ENCODE measurements at regions not wholly inside any gene's neighbourhood (a gene's known extent, or its start where the extent isn't known, plus 50 kb on each side); places are given as distances from the start of the nearest gene placed in this dataset.

GRCh38 chr16:50972876-50973275 lies 178.2 kb downstream of the SALL1 start:
- no peak overlapping the region for H3K4me3 ChIP-seq (ENCODE audit: low read depth in 1 of 3, low read length in 3 of 3)
- DNase-seq = no peak
- H3K27ac ChIP-seq (ENCODE audit: low read depth in 1 of 3, low read length in 2 of 3) = no peak overlapping the region
- H3K9me3 ChIP-seq (ENCODE audit: control insufficient read depth in 2 of 2, insufficient read depth in 1 of 2, low read depth in 1 of 2, low read length in 1 of 2) = no peaks in the 10 kb centered on the region
- H3K4me1 ChIP-seq (ENCODE audit: control insufficient read depth in 3 of 3, insufficient read depth in 2 of 3, low read depth in 1 of 3, low read length in 2 of 3) = no peaks in the 10 kb centered on the region
- 69 to 75% (median 75%) methylated on average over 2 of the region's 2 CpGs for WGBS, 3 donors
- no peaks in the 10 kb centered on the region for H3K36me3 ChIP-seq (ENCODE audit: control insufficient read depth in 3 of 3, insufficient read depth in 2 of 3, low read depth in 1 of 3, low read length in 3 of 3)
- FAIRE-seq = no peak
- peaks cover 0 to 3% (median 0%) of the 10 kb centered on the region in 3 donors for H3K27me3 ChIP-seq (ENCODE audit: control insufficient read depth in 3 of 3, insufficient read depth in 3 of 3, low read length in 3 of 3)

GRCh38 chr16:50970281-50970680 lies 180.8 kb downstream of the SALL1 start:
- H3K4me1 ChIP-seq (ENCODE audit: control insufficient read depth in 3 of 3, insufficient read depth in 2 of 3, low read depth in 1 of 3, low read length in 2 of 3) = no peaks in the 10 kb centered on the region
- FAIRE-seq = no peak
- H3K36me3 ChIP-seq (ENCODE audit: control insufficient read depth in 3 of 3, insufficient read depth in 2 of 3, low read depth in 1 of 3, low read length in 3 of 3) = no peaks in the 10 kb centered on the region
- peaks cover 0 to 3% (median 0%) of the 10 kb centered on the region in 3 donors for H3K27me3 ChIP-seq (ENCODE audit: control insufficient read depth in 3 of 3, insufficient read depth in 3 of 3, low read length in 3 of 3)
- WGBS, 3 donors = 85 to 89% (median 87%) methylated on average over 3 of the region's 3 CpGs
- H3K27ac ChIP-seq (ENCODE audit: low read depth in 1 of 3, low read length in 2 of 3) = no peak overlapping the region
- no peaks in the 10 kb centered on the region for H3K9me3 ChIP-seq (ENCODE audit: control insufficient read depth in 2 of 2, insufficient read depth in 1 of 2, low read depth in 1 of 2, low read length in 1 of 2)
- no peak overlapping the region for H3K4me3 ChIP-seq (ENCODE audit: low read depth in 1 of 3, low read length in 3 of 3)
- no peak for DNase-seq

GRCh38 chr16:50967827-50968612 lies 183.1 kb downstream of the SALL1 start:
- no peak overlapping the region for H3K4me3 ChIP-seq (ENCODE audit: low read depth in 1 of 3, low read length in 3 of 3)
- no peaks in the 10 kb centered on the region for H3K27me3 ChIP-seq (ENCODE audit: control insufficient read depth in 3 of 3, insufficient read depth in 3 of 3, low read length in 3 of 3)
- 75 to 81% (median 75%) methylated on average over 3 of the region's 3 CpGs for WGBS, 3 donors
- H3K36me3 ChIP-seq (ENCODE audit: control insufficient read depth in 3 of 3, insufficient read depth in 2 of 3, low read depth in 1 of 3, low read length in 3 of 3) = no peaks in the 10 kb centered on the region
- no peak for FAIRE-seq
- no peaks in the 10 kb centered on the region for H3K9me3 ChIP-seq (ENCODE audit: control insufficient read depth in 2 of 2, insufficient read depth in 1 of 2, low read depth in 1 of 2, low read length in 1 of 2)
- DNase-seq = no peak
- H3K27ac ChIP-seq (ENCODE audit: low read depth in 1 of 3, low read length in 2 of 3) = no peak overlapping the region
- H3K4me1 ChIP-seq (ENCODE audit: control insufficient read depth in 3 of 3, insufficient read depth in 2 of 3, low read depth in 1 of 3, low read length in 2 of 3) = no peaks in the 10 kb centered on the region

GRCh38 chr16:50964491-50964890 lies 186.6 kb downstream of the SALL1 start:
- Histone ChIP-seq H3K27ac (ENCODE audit: low read depth in 1 of 3, low read length in 2 of 3) (no peak overlapping the region), H3K4me1 (ENCODE audit: control insufficient read depth in 3 of 3, insufficient read depth in 2 of 3, low read depth in 1 of 3, low read length in 2 of 3) (no peaks in the 10 kb centered on the region), H3K9me3 (ENCODE audit: control insufficient read depth in 2 of 2, insufficient read depth in 1 of 2, low read depth in 1 of 2, low read length in 1 of 2) (no peaks in the 10 kb centered on the region), H3K36me3 (ENCODE audit: control insufficient read depth in 3 of 3, insufficient read depth in 2 of 3, low read depth in 1 of 3, low read length in 3 of 3) (no peaks in the 10 kb centered on the region), H3K27me3 (ENCODE audit: control insufficient read depth in 3 of 3, insufficient read depth in 3 of 3, low read length in 3 of 3) (no peaks in the 10 kb centered on the region), H3K4me3 (ENCODE audit: low read depth in 1 of 3, low read length in 3 of 3) (no peak overlapping the region)
- DNase-seq = no peak
- 50 to 90% (median 80%) methylated on average over 1 of the region's 1 CpG for WGBS, 3 donors
- FAIRE-seq = no peak

GRCh38 chr16:50961952-50962351 lies 189.1 kb downstream of the SALL1 start:
- FAIRE-seq (no peak), DNase-seq (no peak)
- no peaks in the 10 kb centered on the region for H3K36me3 ChIP-seq (ENCODE audit: control insufficient read depth in 3 of 3, insufficient read depth in 2 of 3, low read depth in 1 of 3, low read length in 3 of 3)
- peaks cover 0 to 2% (median 0%) of the 10 kb centered on the region in 3 donors for H3K27me3 ChIP-seq (ENCODE audit: control insufficient read depth in 3 of 3, insufficient read depth in 3 of 3, low read length in 3 of 3)
- H3K4me3 ChIP-seq (ENCODE audit: low read depth in 1 of 3, low read length in 3 of 3) = no peak overlapping the region
- WGBS, 3 donors = 73 to 75% (median 75%) methylated on average over 7 of the region's 7 CpGs
- H3K9me3 ChIP-seq (ENCODE audit: control insufficient read depth in 2 of 2, insufficient read depth in 1 of 2, low read depth in 1 of 2, low read length in 1 of 2) = peaks cover 0 to under 1% of the 10 kb centered on the region in 2 donors
- no peak overlapping the region for H3K27ac ChIP-seq (ENCODE audit: low read depth in 1 of 3, low read length in 2 of 3)
- no peaks in the 10 kb centered on the region for H3K4me1 ChIP-seq (ENCODE audit: control insufficient read depth in 3 of 3, insufficient read depth in 2 of 3, low read depth in 1 of 3, low read length in 2 of 3)

GRCh38 chr16:50960517-50961202 lies 190.4 kb downstream of the SALL1 start:
- H3K27ac ChIP-seq (ENCODE audit: low read depth in 1 of 3, low read length in 2 of 3) = no peak overlapping the region
- FAIRE-seq (no peak), DNase-seq (no peak)
- H3K9me3 ChIP-seq (ENCODE audit: control insufficient read depth in 2 of 2, insufficient read depth in 1 of 2, low read depth in 1 of 2, low read length in 1 of 2) = peaks cover 0 to 5% of the 10 kb centered on the region in 2 donors
- H3K4me1 ChIP-seq (ENCODE audit: control insufficient read depth in 3 of 3, insufficient read depth in 2 of 3, low read depth in 1 of 3, low read length in 2 of 3) = no peaks in the 10 kb centered on the region
- H3K4me3 ChIP-seq (ENCODE audit: low read depth in 1 of 3, low read length in 3 of 3) = no peak overlapping the region
- peaks cover 0 to 2% (median 0%) of the 10 kb centered on the region in 3 donors for H3K27me3 ChIP-seq (ENCODE audit: control insufficient read depth in 3 of 3, insufficient read depth in 3 of 3, low read length in 3 of 3)
- H3K36me3 ChIP-seq (ENCODE audit: control insufficient read depth in 3 of 3, insufficient read depth in 2 of 3, low read depth in 1 of 3, low read length in 3 of 3) = no peaks in the 10 kb centered on the region
- 37 to 42% (median 38%) methylated on average over 2 of the region's 2 CpGs for WGBS, 3 donors

GRCh38 chr16:50957056-50957455 lies 194.0 kb downstream of the SALL1 start:
- H3K27ac ChIP-seq (ENCODE audit: low read depth in 1 of 3, low read length in 2 of 3) = no peak overlapping the region
- H3K4me1 ChIP-seq (ENCODE audit: control insufficient read depth in 3 of 3, insufficient read depth in 2 of 3, low read depth in 1 of 3, low read length in 2 of 3) = no peaks in the 10 kb centered on the region
- H3K36me3 ChIP-seq (ENCODE audit: control insufficient read depth in 3 of 3, insufficient read depth in 2 of 3, low read depth in 1 of 3, low read length in 3 of 3) = no peaks in the 10 kb centered on the region
- FAIRE-seq = no peak
- H3K4me3 ChIP-seq (ENCODE audit: low read depth in 1 of 3, low read length in 3 of 3) = no peak overlapping the region
- peaks cover 0 to 2% (median 0%) of the 10 kb centered on the region in 3 donors for H3K27me3 ChIP-seq (ENCODE audit: control insufficient read depth in 3 of 3, insufficient read depth in 3 of 3, low read length in 3 of 3)
- DNase-seq = peak in 1 of 2 donors; percentile 59
- 52 to 80% (median 72%) methylated on average over 4 of the region's 4 CpGs for WGBS, 3 donors
- peaks cover 0 to 5% of the 10 kb centered on the region in 2 donors for H3K9me3 ChIP-seq (ENCODE audit: control insufficient read depth in 2 of 2, insufficient read depth in 1 of 2, low read depth in 1 of 2, low read length in 1 of 2)

GRCh38 chr16:50956637-50957036 lies 194.4 kb downstream of the SALL1 start:
- Histone ChIP-seq H3K9me3 (ENCODE audit: control insufficient read depth in 2 of 2, insufficient read depth in 1 of 2, low read depth in 1 of 2, low read length in 1 of 2) (peaks cover 0 to 5% of the 10 kb centered on the region in 2 donors), H3K4me1 (ENCODE audit: control insufficient read depth in 3 of 3, insufficient read depth in 2 of 3, low read depth in 1 of 3, low read length in 2 of 3) (no peaks in the 10 kb centered on the region), H3K27me3 (ENCODE audit: control insufficient read depth in 3 of 3, insufficient read depth in 3 of 3, low read length in 3 of 3) (peaks cover 0 to 2% (median 0%) of the 10 kb centered on the region in 3 donors), H3K27ac (ENCODE audit: low read depth in 1 of 3, low read length in 2 of 3) (no peak overlapping the region), H3K36me3 (ENCODE audit: control insufficient read depth in 3 of 3, insufficient read depth in 2 of 3, low read depth in 1 of 3, low read length in 3 of 3) (no peaks in the 10 kb centered on the region), H3K4me3 (ENCODE audit: low read depth in 1 of 3, low read length in 3 of 3) (no peak overlapping the region)
- DNase-seq (no peak), FAIRE-seq (no peak)
- 42 to 54% (median 49%) methylated on average over 1 of the region's 1 CpG for WGBS, 3 donors

Measured in small intestine (tissue), 7 donors.